ENCODE measurements at regions not wholly inside any gene's neighbourhood (a gene's known extent, or its start where the extent isn't known, plus 50 kb on each side); places are given as distances from the start of the nearest gene placed in this dataset.

DNA sequence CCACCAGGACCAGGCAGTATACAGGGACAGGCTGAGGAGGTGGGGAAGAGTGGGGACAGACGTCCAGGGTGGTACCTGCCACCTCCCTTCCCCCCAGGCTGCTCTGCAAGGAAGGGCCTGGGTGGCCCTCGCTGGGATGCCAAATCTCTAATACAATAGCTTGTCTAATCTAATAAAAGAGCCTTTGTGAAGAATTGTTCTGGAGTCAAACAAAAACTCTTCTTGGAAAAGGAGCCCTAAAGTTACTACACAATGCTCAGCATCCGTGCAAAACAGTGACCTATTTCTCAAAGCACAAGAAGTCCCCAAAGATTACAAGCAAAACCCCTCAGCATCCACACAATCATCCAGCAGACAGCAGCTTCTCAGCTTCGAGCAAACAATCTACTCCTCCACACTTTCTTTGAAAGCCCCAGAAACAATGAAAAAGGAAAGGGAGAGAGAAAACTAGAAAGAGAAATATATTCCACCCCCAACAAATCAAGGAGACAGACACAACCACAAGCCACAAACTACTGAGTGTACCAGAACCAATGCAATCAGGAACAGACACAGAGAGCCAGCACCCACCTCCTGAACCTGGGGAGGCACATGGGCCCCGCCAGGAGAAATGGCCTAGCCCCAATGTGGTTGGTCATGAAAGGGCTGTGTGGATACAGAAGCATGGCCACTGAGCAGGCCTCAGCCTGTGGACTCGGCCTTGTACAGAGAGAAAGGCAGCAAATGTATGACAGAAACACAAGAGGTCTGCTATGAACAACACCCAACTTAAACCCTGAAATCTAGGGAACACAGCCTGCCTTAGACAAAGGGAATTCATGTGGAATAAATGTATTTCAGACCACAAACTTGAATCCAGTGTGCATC, 177.1 kb upstream of the CHRNA7 start:
- no peak for DNase-seq (ENCODE audit: low read depth in 2 of 3, low spot score in 2 of 3)

DNA sequence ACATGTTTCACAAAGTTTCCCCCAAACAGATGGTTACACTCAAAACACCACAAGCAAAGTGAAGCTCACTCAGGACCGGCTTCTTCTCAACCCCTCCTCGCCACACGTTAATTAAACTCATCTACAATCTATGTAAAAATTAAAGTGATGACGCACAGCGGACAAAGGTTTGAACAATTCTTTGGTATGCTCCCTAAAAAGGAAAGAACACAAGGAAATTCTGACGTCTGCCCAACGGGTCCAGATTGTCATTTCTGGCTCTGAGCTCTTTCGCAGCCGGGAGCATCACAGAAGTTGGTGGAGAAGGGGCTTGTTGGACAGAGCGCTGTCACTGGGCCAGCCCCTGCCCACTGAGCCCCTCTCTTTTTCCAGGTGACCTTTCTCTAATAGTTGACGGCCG, 173.7 kb upstream of the CHRNA7 start:
- no peak for DNase-seq (ENCODE audit: low read depth in 2 of 3, low spot score in 2 of 3)

DNA sequence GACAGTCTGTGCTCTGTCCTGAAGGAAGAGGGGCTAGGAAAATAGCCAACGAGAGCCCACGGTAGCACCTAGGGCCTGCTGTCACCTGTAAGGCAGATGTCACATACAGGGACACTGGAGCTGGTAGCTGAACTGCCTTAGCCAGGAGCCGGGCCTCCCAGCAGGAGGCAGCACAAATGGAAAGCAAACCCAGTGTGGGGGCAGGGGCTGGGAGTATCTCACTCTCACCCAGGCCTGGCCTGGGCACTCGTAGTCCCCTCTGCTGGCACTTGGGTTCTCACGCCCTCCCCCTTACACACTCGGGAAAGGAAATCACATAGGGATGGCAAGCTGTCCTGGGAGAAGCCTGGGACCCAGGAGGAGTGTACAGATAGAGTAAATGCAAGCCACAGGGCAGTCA, 173.1 kb upstream of the CHRNA7 start:
- DNase-seq (ENCODE audit: low read depth in 2 of 3, low spot score in 2 of 3), result no peak

DNA sequence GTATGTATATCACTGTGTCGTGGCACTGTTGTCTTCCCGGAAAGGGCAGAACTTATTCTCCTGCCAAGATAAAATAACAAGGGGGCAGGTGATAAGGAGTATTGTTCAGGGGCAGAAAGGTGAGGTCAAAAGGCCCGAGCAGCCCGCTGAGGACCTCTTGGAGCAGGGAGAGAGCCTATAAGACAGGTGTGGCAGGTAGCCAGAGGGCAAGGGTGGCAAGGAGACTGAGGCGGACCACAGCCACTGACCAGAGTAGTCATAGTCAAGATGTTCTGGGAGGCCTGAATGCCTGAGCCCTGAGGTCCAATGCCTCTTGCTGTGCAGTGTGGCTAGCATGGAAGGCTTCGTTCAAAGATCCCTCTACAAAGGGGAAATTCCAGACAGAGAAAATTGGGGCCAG, 172.3 kb upstream of the CHRNA7 start:
- DNase-seq (ENCODE audit: low read depth in 2 of 3, low spot score in 2 of 3), result no peak

DNA sequence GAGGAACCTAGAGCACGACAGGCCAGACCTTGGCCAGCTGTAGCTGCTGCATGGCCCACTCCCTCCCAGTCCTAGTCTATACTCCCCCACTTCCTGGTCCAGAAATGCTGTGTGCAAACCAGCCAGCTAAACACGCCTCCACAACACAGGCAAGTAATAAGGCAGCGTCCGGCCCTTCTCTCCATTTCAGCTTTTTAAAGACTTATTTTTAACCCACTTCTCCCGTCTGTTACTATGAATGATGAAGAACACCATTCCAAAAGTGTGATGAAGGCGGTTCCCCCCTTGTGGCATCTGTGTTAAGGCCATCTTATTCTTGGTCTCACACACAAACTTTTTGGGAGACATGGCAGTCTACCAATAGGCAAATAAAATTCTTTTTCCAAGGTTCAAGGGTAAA, 164.1 kb upstream of the CHRNA7 start:
- no peak for DNase-seq (ENCODE audit: low read depth in 2 of 3, low spot score in 2 of 3)

DNA sequence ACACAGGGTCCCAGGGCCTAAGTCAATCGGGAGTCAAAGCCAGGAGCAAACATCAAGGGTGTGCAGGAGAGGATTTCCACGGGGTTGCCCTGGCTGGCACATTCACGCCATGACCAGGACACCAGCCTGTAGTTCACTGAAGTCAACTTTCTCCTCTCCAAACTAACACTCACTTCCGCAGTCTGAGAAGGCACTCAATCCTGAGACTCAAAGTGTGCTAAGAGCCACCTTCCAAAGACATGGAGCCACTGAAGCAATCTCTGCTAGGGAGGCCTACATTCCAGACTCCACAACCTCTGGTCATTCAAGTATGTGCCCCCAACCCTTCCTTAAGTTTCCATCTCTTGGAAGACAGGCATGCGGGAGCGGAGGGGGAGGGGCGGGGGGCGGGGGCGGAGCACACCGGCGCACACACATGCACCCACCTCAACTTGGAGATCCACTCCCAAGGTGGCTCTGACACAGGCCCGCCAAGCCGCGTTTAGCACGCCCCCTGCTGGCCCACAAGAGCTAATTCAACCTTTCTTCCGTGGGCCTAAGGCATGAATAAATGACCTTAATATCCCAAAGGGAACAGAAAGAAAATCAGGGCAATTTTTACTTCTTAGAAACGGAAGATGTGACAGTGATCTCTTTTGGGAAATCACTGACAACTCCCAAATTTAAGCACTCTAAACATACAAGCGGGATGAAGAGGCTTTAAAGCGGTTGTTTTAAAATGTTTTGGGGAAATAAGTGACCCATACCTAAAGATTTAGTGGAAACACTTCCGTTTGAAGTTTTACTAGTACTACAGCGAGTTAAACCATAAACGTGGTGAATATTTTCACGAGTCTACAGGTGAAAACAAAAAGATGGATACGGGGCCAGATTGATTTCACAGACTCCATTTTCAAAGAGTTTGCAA, 162.5 kb upstream of the CHRNA7 start:
- peak; percentile 36 to 71 (median 63) for DNase-seq (ENCODE audit: low read depth in 2 of 3, low spot score in 2 of 3)

DNA sequence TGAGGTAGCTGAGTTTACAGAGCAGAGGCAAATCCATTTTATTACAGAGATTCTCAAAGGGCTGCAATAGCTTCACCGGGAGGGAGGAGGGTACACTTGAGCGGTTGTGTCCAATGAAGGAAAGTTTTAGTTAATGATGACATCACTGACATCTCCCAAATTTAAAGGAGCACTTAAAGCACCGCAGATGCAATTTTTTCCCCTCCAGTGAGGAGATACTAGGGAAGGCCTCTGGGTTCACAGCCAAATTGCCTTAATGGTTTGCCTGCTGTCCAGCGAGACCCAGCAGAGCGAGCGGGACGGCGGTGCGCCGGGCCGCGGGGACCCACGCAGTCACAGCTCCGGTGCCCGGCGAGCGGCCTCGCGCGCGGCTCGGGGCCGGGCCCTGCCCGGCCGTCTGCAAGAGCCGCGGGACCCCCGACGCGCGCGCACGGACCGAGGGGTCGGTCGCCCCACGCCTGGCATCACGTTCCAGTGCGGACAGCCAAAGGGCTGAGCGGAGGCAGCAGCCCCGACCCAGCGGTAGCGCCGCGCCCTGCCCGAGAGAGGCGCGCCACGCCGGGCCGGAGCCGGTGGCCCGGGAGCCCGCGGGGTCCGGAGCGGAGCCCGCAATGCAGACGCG, 160.5 kb upstream of the CHRNA7 start:
- DNase-seq (ENCODE audit: low read depth in 2 of 3, low spot score in 2 of 3), result peak in 2 of 3 donors; percentile 12 to 34

DNA sequence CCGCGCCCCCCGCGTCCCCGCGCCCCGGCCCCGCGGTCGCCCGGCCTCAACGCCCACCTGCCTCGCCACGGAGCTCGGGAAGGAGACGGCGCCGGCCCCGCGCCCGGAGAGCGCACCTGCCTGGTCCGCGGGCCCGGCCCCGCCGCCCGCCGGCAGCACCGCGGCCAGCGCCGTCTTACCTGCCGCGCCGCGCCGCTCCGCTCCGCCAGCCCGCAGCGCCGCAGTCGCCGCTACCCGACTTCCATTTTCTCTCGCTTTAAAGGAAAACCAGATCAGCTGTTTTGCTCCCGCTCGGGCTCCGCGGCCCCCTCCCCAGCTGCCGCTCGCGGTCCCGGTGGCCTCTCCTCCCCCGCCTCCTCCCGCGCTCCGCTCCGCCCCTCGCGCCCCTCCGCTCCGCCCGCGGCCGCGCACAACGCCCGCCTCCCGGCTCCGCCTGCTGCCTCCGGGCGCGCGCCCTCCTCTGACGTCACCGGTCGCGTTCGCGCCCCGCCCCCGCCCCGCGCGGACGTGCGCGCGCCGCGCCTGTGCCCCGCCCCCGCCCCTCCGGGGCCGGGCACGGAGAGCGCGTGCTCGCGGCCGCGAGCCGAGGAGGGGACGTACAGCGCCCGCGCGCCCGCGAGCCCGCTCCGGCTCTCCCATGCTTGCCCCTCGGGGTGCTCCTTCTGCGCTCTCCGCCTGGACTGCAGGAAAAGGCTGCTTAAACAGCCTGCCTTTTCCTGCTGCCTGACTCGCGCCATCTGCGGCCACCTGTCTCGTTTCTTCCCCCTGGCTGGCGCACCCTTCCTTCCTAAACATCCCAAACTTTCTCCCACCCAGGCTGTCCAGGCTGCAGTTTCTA, 159.8 kb upstream of the CHRNA7 start, which contains the start of gene OTUD7A:
Gene OTUD7A, minus strand, starts transcription at position 346 of the 838 bp plus-strand sequence.
- DNase-seq (ENCODE audit: low read depth in 2 of 3, low spot score in 2 of 3), result peak; percentile 82 to 86 (median 86)

DNA sequence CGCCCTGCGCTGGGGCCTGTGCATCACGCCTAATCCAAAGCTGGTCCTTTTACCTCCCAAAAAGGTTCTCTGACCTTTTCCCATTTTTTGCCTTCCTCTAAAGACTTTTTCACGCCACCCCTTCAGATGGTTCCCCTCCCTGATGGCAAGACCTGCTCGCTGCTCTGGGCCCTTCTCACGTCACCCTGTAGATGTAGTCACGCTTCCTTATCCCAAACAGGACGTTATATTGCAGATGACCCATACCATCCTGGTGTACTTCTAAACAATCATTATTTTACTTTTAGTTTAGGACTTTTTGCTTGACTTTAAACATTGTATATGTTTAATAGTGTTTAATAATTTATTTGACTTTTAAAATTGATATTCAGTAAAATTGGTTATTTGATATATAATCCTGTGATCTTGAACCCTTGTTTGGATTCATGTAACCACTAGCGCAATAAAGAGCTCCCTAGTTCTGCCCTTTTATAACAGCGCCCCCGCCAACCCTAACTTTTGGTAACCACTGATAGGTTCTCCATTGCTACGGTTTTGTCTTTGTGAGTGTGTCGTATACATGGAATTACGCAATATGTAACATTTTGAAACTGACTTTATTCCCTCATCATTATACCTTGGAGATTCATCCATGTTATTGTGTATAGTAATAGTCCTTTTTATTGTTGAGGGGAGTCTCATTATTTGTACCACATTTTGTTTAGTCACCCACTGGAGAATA, 159.0 kb upstream of the CHRNA7 start:
- peak in 1 of 3 donors; percentile 4 for DNase-seq (ENCODE audit: low read depth in 2 of 3, low spot score in 2 of 3)

DNA sequence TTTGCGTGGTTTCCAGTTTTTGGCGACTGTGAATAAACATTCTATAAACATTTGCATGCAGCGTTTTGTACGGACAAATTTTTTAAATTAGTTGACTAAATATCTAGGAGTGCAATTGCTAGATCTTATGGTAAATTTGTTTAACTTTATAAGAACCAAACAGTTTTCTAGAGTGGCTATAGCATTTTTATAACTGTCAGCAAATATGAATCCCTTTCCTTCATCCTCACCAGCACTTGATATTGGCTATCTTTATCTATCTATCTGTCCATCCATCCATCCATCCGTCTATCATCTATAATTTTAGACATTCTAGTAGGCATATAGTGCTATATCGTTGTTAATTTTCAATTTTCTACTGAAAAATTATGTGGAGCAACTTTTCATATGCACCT, 158.4 kb upstream of the CHRNA7 start:
- DNase-seq (ENCODE audit: low read depth in 2 of 3, low spot score in 2 of 3), result no peak

DNA sequence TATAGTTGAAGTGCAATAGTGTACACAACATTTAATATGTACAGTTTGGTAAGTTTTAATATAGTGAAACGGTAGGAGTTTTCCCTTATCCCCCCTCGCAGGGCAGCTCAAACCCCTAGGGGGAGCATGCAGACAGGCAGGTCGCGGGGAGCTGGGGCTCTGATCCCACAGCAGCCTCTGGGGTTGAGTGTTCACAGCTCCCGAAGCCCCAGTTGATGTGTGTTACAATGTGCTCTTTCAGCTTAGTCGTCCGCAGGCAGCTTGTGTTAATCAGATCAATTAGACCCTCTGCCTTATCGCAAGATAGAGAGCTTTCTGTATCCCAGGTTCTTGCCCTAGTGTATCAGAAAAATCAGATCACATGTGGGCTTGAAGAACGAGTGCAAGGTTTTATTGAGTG, 143.1 kb upstream of the CHRNA7 start:
- peak in 1 of 3 donors; percentile 10 for DNase-seq (ENCODE audit: low read depth in 2 of 3, low spot score in 2 of 3)

DNA sequence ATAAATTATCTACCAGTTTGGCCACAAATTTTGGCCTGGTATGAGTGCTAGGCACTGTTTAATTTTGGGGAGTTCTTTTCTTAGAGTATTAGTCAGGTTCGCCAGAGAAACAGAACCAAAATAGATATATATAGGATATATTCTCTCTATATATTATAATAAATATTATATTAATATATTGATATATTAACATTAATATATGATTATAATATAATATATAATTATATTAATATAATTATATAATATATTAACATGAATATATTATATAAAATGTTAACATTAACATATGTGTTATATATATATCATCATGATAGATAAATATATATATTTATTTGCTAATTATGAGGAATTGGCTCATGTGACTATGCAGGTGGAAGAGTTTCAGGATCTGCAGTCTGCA, 137.8 kb upstream of the CHRNA7 start:
- DNase-seq (ENCODE audit: low read depth in 2 of 3, low spot score in 2 of 3), result no peak

DNA sequence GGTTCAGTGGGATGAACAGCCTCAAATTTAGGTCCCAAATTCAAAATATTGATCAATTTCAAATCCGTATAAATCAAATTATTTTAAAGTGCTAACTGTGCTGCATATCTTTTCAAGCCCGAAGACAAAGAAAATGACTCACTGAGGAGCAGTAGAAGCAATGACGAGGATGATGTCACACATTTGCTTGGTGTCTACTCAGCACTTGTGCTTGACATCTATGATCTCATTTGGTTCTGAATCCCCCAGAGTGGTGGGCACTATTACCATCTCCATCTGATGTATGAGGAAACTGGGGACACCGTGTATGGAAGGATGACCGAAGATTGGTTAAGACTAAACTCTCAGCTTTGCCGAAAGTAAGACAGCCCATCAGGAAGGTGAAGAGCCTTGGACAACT, 136.5 kb upstream of the CHRNA7 start:
- DNase-seq (ENCODE audit: low read depth in 2 of 3, low spot score in 2 of 3), result no peak

DNA sequence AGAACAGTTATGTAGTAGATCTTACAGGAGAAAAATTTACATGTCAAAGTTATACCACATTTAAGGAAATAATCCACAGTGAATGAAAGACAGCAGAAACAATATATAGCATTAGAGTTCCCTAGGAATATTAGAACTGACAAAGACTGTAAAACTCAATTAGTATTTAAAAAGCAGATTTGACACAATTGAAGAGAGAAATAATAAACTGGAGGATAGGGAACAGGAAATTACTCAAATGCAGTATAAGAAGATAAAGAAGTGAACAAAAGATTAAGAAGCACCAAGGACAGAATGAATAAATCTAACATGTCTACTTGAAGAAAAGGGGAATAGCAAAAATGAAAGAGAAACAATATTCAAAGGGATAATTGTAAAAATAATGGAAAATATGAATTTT, 132.6 kb upstream of the CHRNA7 start:
- DNase-seq (ENCODE audit: low read depth in 2 of 3, low spot score in 2 of 3), result no peak

DNA sequence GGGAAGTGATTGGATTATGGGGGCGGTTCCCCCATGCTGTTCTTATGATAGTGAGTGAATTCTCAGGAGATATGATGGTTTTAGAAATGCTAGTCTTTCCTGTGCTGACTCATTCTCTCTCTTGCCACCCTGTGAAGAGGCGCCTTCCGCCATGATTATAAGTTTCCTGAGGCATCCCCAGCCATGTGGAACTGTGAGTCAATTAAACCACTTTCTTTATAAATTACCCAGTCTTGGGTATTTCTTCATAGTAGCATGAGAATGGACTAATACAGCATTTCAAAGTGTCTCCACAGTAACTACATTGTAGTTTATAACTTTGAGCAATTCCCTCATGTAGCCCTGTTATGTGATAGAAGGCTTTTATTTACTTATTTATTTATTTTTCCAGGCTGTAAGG, 128.8 kb upstream of the CHRNA7 start:
- DNase-seq (ENCODE audit: low read depth in 2 of 3, low spot score in 2 of 3), result no peak

DNA sequence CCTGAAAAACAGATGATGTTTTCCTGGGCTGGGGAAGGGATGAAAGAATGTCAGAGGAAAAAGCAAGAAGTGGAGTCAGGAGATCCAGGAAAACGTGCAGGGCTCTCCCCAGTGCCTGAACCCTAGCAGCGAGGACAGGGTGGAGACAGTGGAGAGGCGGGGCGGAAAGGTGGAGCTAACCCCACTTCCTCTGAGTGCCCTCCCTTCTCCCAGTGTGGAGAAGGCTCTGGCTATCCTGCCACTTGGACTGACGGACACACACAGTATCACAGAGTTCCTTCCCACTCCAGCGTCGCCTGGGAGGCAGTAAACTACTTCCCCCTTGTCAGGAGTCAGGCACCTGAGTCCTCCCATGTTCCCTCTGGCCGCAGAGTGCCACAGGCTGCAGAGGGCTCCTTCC, 125.3 kb upstream of the CHRNA7 start:
- no peak for DNase-seq (ENCODE audit: low read depth in 2 of 3, low spot score in 2 of 3)

DNA sequence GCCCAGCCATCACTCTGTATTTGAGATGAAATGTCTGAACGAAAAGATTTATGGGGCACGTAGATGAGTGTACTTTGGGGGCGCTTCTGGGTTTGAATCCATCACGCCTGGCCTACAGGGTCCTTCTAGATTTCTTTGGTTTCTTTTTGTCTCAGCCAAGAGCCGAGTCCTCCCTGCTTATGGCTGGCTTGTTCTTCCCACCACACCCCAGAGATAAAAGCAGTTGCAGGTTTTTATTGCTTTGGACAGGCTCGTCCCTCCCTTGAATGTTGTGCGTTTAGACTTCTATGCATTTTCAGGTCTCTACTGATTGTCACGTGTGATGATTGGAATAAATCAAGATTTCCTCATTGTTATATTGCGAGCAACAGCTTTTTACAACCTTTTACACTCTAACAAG, 104.8 kb upstream of the CHRNA7 start:
- DNase-seq (ENCODE audit: low read depth in 2 of 3, low spot score in 2 of 3), result no peak

DNA sequence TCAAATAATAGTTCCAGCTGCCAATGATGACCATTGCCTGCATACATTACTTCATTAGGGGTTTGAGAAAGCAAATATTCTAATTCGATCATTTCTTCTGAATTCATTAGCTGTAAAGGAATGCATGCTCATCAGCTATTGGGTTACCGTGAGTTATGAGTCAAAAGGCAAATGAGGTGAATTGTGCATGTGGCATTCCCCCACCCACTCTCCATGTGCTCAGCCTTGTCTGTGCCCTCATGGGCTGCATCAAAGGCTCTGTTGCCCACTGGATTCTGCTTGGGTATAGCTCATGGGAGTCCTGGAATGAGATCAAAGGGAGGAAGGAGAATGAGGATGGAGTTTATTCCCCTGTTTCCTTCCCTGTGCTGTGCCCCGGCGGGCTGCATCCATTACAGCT, 99.3 kb upstream of the CHRNA7 start:
- no peak for DNase-seq (ENCODE audit: low read depth in 2 of 3, low spot score in 2 of 3)

DNA sequence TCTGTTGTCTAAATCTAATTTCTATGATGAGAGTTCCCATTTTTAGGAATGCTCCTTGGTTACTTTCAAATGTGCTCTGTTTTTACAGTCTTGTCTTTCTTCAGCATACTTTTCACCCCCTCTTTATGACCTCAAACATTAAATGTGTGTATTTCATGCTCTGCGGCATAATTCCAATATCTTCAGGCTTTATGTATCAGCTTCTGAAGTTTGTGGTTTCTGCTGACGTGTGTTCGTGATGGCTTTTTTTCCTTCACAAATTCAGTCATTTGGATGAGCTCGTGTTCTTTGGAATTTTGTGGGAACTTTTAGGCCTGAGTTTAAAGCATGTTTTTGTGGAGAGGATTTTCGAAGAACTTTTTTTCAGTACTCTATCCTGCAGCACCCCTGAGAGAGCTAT, 97.7 kb upstream of the CHRNA7 start:
- DNase-seq (ENCODE audit: low read depth in 2 of 3, low spot score in 2 of 3), result no peak

DNA sequence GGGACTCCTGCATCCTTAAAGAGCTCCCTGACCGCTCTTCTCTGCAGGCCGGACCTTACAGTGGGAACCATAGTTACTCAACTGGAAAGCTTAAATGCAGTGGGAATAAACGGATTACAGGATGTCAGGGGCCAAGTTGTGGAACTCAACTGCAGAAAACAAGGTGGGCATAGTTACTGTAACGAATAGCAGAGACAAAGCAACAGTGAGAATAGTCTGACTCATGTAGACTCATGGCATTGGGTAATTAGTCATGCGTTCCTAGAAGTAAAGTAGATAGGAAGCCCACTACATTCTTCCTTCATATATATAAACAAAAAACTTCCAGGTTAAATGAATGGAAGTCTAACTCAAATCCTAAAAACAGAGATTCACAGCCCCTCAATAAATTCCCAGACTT, 95.5 kb upstream of the CHRNA7 start:
- DNase-seq (ENCODE audit: low read depth in 2 of 3, low spot score in 2 of 3), result no peak
